Glutamatergic neuron (in vitro differentiated cells): ENCODE measurements at regions not wholly inside any gene's neighbourhood (a gene's known extent, or its start where the extent isn't known, plus 50 kb on each side); places are given as distances from the start of the nearest gene placed in this dataset.

Experiments used
- DNase-seq: peaks from one replicate; pipeline ENCODE4 v3.0.0; 2022
- H3K27ac Mint-ChIP-seq: one replicate; pipeline ENCODE4 v1.8.0; 2020; ENCODE audit warnings: mild to moderate bottlenecking, mixed read lengths, inconsistent platforms; ENCODE audit not compliant: unreplicated experiment
- H3K27me3 Mint-ChIP-seq: one replicate; pipeline ENCODE4 v1.8.0; 2020; ENCODE audit warnings: mild to moderate bottlenecking, moderate library complexity, mixed read lengths, inconsistent platforms; ENCODE audit not compliant: unreplicated experiment
- H3K36me3 Mint-ChIP-seq: one replicate; pipeline ENCODE4 v1.8.0; 2020; ENCODE audit warnings: mild to moderate bottlenecking, mixed read lengths, inconsistent platforms; ENCODE audit not compliant: unreplicated experiment
- H3K4me1 Mint-ChIP-seq: one replicate; pipeline ENCODE4 v1.8.0; 2020; ENCODE audit warnings: mild to moderate bottlenecking, low read depth, mixed read lengths, inconsistent platforms; ENCODE audit not compliant: unreplicated experiment
- H3K4me3 Mint-ChIP-seq: one replicate; pipeline ENCODE4 v1.8.0; 2020; ENCODE audit warnings: mild to moderate bottlenecking, mixed read lengths, inconsistent platforms; ENCODE audit not compliant: unreplicated experiment
- H3K9me3 Mint-ChIP-seq: one replicate; pipeline ENCODE4 v1.8.0; 2020; ENCODE audit warnings: mild to moderate bottlenecking, moderate library complexity, mixed read lengths, inconsistent platforms; ENCODE audit not compliant: unreplicated experiment
- TF ChIP-seq, protein P1 (sequence below): fragments of 200-600 bp; sonication (generic); IDR thresholded peaks from one replicate; pipeline ENCODE4 v1.5.0; 2021; ENCODE audit not compliant: partially characterized antibody, unreplicated experiment

DNA sequence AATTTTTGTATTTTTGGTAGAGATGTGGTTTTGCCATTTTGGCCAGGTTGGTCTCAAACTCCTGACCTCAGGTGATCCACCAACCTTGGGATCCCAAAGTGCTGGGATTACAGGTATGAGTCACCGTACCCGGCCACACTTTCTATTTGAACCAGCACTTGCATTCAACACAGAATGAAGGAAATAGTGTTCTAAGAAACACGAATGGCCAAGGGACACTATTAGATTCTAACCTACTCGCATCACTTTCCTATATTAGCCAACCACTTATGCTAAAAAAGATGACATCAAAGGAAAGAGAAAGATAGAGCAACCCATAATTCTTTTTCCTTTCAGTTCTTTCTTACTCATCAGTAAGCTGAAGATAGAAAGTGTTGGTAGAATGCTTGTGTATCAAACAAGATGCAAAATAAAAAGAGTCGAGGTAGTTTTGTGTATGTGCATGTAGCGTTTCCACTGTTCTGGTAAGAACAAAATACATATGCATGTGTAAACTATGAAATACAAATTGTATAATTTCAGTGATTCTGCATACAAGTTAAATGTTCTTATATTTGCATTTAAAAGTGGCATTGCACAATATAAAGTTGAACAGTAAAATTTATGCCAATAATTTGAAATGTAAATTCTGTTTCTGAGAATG is 247.6 kb downstream of the CDCA7 start:
- no peak overlapping the region for H3K27ac Mint-ChIP-seq
- TF ChIP-seq, protein P1, sequence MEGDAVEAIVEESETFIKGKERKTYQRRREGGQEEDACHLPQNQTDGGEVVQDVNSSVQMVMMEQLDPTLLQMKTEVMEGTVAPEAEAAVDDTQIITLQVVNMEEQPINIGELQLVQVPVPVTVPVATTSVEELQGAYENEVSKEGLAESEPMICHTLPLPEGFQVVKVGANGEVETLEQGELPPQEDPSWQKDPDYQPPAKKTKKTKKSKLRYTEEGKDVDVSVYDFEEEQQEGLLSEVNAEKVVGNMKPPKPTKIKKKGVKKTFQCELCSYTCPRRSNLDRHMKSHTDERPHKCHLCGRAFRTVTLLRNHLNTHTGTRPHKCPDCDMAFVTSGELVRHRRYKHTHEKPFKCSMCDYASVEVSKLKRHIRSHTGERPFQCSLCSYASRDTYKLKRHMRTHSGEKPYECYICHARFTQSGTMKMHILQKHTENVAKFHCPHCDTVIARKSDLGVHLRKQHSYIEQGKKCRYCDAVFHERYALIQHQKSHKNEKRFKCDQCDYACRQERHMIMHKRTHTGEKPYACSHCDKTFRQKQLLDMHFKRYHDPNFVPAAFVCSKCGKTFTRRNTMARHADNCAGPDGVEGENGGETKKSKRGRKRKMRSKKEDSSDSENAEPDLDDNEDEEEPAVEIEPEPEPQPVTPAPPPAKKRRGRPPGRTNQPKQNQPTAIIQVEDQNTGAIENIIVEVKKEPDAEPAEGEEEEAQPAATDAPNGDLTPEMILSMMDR = no peak
- H3K9me3 Mint-ChIP-seq = peaks cover 1% of the 10 kb centered on the region
- H3K27me3 Mint-ChIP-seq = no peaks in the 10 kb centered on the region
- H3K36me3 Mint-ChIP-seq = peaks cover 5% of the 10 kb centered on the region
- H3K4me3 Mint-ChIP-seq = no peak overlapping the region
- no peak for DNase-seq
- no peaks in the 10 kb centered on the region for H3K4me1 Mint-ChIP-seq

GRCh38 chr2:173605994-173606393 is 251.3 kb downstream of the CDCA7 start:
- no peaks in the 10 kb centered on the region for H3K27me3 Mint-ChIP-seq
- H3K27ac Mint-ChIP-seq = no peak overlapping the region
- H3K4me1 Mint-ChIP-seq = no peaks in the 10 kb centered on the region
- H3K9me3 Mint-ChIP-seq = peaks cover 1% of the 10 kb centered on the region
- TF ChIP-seq, protein P1 = no peak
- no peak for DNase-seq
- peaks cover 5% of the 10 kb centered on the region for H3K36me3 Mint-ChIP-seq
- no peak overlapping the region for H3K4me3 Mint-ChIP-seq

DNA sequence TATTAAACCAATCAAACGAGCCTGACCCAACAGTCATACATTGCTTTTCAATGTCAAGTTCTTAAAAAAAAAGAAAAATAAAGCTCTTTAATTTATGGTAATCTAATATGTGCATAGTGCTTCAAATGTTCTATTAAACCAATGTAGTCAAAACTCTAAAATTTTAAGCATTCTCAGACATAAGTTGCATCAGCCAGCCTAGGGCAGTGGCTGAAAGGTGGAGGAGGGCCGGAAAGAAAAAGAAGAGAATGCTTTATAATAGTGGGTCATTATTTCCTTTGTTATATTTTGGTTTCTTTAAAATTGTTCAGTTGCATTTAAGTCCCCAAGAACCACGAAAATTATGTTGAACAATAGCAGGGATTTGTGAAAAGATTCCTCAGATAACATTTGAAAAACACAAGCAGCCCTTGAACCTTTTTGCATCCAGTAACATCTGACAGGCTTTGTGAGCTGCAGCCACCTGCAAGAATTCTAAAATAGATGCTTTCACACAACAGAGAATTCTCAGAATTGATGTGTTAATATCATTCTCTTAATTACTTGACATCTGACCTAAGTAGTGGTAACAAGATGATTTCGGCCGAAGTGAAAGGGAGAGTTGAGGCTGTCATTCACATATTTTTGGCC is 252.1 kb downstream of the CDCA7 start:
- Mint-ChIP-seq H3K9me3 (peaks cover 1% of the 10 kb centered on the region), H3K36me3 (peaks cover 5% of the 10 kb centered on the region), H3K4me3 (no peak overlapping the region), H3K27ac (no peak overlapping the region), H3K4me1 (no peaks in the 10 kb centered on the region), H3K27me3 (no peaks in the 10 kb centered on the region)
- TF ChIP-seq, protein P1 = no peak
- no peak for DNase-seq

- Mint-ChIP-seq H3K4me1 (no peaks in the 10 kb centered on the region), H3K9me3 (peaks cover 1% of the 10 kb centered on the region), H3K27ac (no peak overlapping the region), H3K27me3 (no peaks in the 10 kb centered on the region), H3K36me3 (peaks cover 5% of the 10 kb centered on the region), H3K4me3 (no peak overlapping the region)
- no peak for DNase-seq
- TF ChIP-seq, protein P1 = no peak
Observed at GRCh38 chr2:173607606-173608311, 253.1 kb downstream of the CDCA7 start.

DNA sequence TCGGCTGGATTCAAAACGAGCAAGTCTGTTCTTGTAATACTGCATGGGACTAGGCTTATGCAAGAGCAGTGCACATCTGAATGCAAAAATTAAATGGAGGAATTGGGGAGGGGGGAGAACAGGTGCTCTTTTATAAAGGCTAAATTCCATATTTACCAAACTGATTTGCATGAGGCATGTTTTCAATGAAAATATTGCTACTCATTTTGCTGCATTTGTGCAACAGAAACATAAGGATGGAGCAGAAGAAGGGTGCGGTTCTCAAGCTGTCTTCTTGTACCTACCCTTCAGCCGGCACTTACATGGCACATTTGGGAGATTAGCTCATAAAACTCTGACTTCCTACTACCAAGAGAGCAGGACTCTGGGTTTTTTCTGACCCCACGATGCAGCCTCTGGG is 256.4 kb downstream of the CDCA7 start:
- DNase-seq = no peak
- Mint-ChIP-seq H3K4me1 (no peaks in the 10 kb centered on the region), H3K27me3 (no peaks in the 10 kb centered on the region), H3K9me3 (no peaks in the 10 kb centered on the region), H3K4me3 (no peak overlapping the region), H3K36me3 (no peaks in the 10 kb centered on the region), H3K27ac (no peak overlapping the region)
- TF ChIP-seq, protein P1 = no peak
